K562 (cell line): ENCODE measurements at regions not wholly inside any gene's neighbourhood (a gene's known extent, or its start where the extent isn't known, plus 50 kb on each side); places are given as distances from the start of the nearest gene placed in this dataset.

Source experiments
- ATAC-seq: fragments of 200-7000 bp; cut with Tn5 transposase; 3 replicates; pipeline ENCODE4 v1.9.1; 2020; ENCODE audit warnings: moderate library complexity
- BruUV-seq: library from RNA; stranded (reverse); fragments of 400-500 nt; replicated peaks from 2 replicates; lab custom pipeline; 2021; lab: Mats Ljungman, UMichigan
- CTCF ChIA-PET: fragments of 300-600 bp; formaldehyde crosslinking; extraction: SDS; loops from one replicate; lab custom pipeline; 2021; ENCODE audit warnings: low intra/inter-chr PET ratio; lab: Yijun Ruan, JAX
- POLR2A ChIA-PET: fragments of 300-600, 350-650 bp; sonication (Branson Sonifier 250); formaldehyde crosslinking; extraction: SDS; loops from one replicate; lab custom pipeline; 2021; ENCODE audit warnings: antibody characterized with exemption, inconsistent platforms; lab: Yijun Ruan, JAX
- DNase-seq, 4 experiments: peaks; one replicate each; pipeline versions ENCODE4 v3.0.0 to v3.0.0-alpha.2; 2011 to 2018; ENCODE audit warnings: low spot score in 3 of 4, mixed read lengths in 3 of 4; ENCODE audit errors: extremely low read depth in 1 of 4
- FAIRE-seq: peaks from 2 replicates; lab custom pipeline; 2011; peaks lifted over from hg19 to GRCh38; lab: Jason Lieb, UNC
- H2AFZ ChIP-seq: 2 replicates; pipeline ENCODE4 v1.6.0; 2011; ENCODE audit warnings: low read depth, low read length, control low read depth, inconsistent platforms
- H3K27ac ChIP-seq: fragments of 200-600 bp; 3 replicates; pipeline ENCODE4 v1.8.0; 2011; ENCODE audit warnings: low read depth, mild to moderate bottlenecking, control low read depth, inconsistent platforms, low read length, moderate library complexity, mixed read lengths; ENCODE audit errors: extremely low read depth
- H3K27me3 ChIP-seq, 2 experiments: fragments of 300-600 bp in 1 of 2; 2 replicates in 1 of 2; 3 replicates in 1 of 2; pipeline versions ENCODE4 v1.6.0 to v1.8.0; 2011; ENCODE audit warnings: inconsistent platforms in 2 of 2, low read length in 2 of 2, mild to moderate bottlenecking in 1 of 2, mixed read lengths in 1 of 2, moderate library complexity in 1 of 2; ENCODE audit not compliant: control insufficient read depth in 2 of 2, insufficient read depth in 2 of 2
- H3K36me3 ChIP-seq: fragments of 300-600 bp; 3 replicates; pipeline ENCODE4 v1.8.0; 2011; ENCODE audit warnings: mild to moderate bottlenecking, low read length, inconsistent platforms; ENCODE audit not compliant: control insufficient read depth, insufficient read depth
- H3K4me1 ChIP-seq, 2 experiments: fragments of 200-600 bp in 1 of 2; replicated peaks in 1 of 2; 2 replicates in 1 of 2; 3 replicates in 1 of 2; pipeline versions ENCODE4 v1.5.1 to v1.8.0; 2011; ENCODE audit warnings: inconsistent platforms in 2 of 2, low read length in 2 of 2, mild to moderate bottlenecking in 1 of 2, mixed read lengths in 1 of 2, moderate library complexity in 1 of 2; ENCODE audit not compliant: control insufficient read depth in 2 of 2, insufficient read depth in 2 of 2
- H3K4me2 ChIP-seq: 2 replicates; pipeline ENCODE4 v1.6.1; 2011; ENCODE audit warnings: low read length, control low read depth, inconsistent platforms, mixed read lengths; ENCODE audit not compliant: insufficient read depth
- H3K4me3 ChIP-seq: fragments of 200-600 bp; sonication (generic), shearing (Covaris generic); 2 replicates; pipeline ENCODE4 v1.5.1; 2016; ENCODE audit warnings: control low read depth, inconsistent platforms
- H3K79me2 ChIP-seq: fragments of 200-600 bp; 3 replicates; pipeline ENCODE4 v1.8.0; 2011; ENCODE audit warnings: low read length, inconsistent platforms; ENCODE audit not compliant: control insufficient read depth, insufficient read depth
- H3K9ac ChIP-seq, 2 experiments: 2 replicates each; pipeline versions ENCODE4 v1.6.0 to v1.6.1; 2011; ENCODE audit warnings: low read depth in 2 of 2, low read length in 2 of 2, control low read depth in 1 of 2, inconsistent platforms in 1 of 2, mild to moderate bottlenecking in 1 of 2, mixed read lengths in 1 of 2; ENCODE audit not compliant: insufficient read depth in 1 of 2
- H3K9me1 ChIP-seq: one replicate; pipeline ENCODE4 v1.6.0; 2011; ENCODE audit warnings: inconsistent platforms, mild to moderate bottlenecking, low read length, moderate library complexity; ENCODE audit not compliant: control insufficient read depth, insufficient read depth
- H3K9me3 ChIP-seq: replicated peaks from 2 replicates; pipeline ENCODE4 v1.5.1; 2011; ENCODE audit warnings: low read depth, low read length, inconsistent platforms; ENCODE audit not compliant: control insufficient read depth, insufficient read depth
- H4K20me1 ChIP-seq: replicated peaks from 2 replicates; pipeline ENCODE4 v1.6.1; 2011; ENCODE audit warnings: low read length, inconsistent platforms, mixed read lengths; ENCODE audit not compliant: control insufficient read depth, insufficient read depth
- EHMT2 ChIP-seq: fragments of 450-650 bp; IDR thresholded peaks from 2 replicates; pipeline ENCODE4 v1.6.1; 2018; ENCODE audit warnings: antibody characterized with exemption
- EZH2 ChIP-seq: IDR thresholded peaks from 2 replicates; pipeline ENCODE4 v1.6.1; 2012; ENCODE audit warnings: low read depth, mild to moderate bottlenecking, inconsistent platforms, low read length, borderline replicate concordance
- RAD21 ChIP-seq, 2 experiments: fragments of 250-450 bp in 1 of 2; fragments of 450-650 bp in 1 of 2; sonication (Bioruptor Pico) in 1 of 2; formaldehyde crosslinking in 1 of 2; IDR thresholded peaks in 1 of 2; conservative IDR thresholded peaks in 1 of 2; 2 replicates each; pipeline versions ENCODE4 v1.4.0 to v1.8.0; 2020 to 2022; ENCODE audit warnings: mild to moderate bottlenecking in 2 of 2, moderate library complexity in 1 of 2
- ZBTB17 ChIP-seq: fragments of 450-650 bp; formaldehyde crosslinking; IDR thresholded peaks from 2 replicates; pipeline ENCODE4 v1.4.0; 2020; ENCODE audit warnings: mild to moderate bottlenecking
- ZC3H11A ChIP-seq: IDR thresholded peaks from 2 replicates; pipeline ENCODE4 v1.6.1; 2012; ENCODE audit warnings: low read depth, low read length, improper control_type of control experiment
- ZNF140 ChIP-seq: fragments of 250-450 bp; sonication (Bioruptor Pico); IDR thresholded peaks from 2 replicates; pipeline ENCODE4 v1.8.0; 2021; ENCODE audit warnings: moderate library complexity, mild to moderate bottlenecking, inconsistent platforms
- ZNF311 ChIP-seq: fragments of 250-450 bp; sonication (Bioruptor Pico); IDR thresholded peaks from 2 replicates; pipeline ENCODE4 v1.4.0; 2020; ENCODE audit warnings: mild to moderate bottlenecking, moderate library complexity
- ZNF384 ChIP-seq: IDR thresholded peaks from 2 replicates; pipeline ENCODE4 v1.6.1; 2012; ENCODE audit warnings: low read depth, low read length, improper control_type of control experiment
- ZNF668 ChIP-seq: fragments of 250-450 bp; sonication (Bioruptor Pico); IDR thresholded peaks from 2 replicates; pipeline ENCODE4 v1.8.0; 2022; ENCODE audit warnings: mild to moderate bottlenecking, inconsistent platforms
- ZNF699 ChIP-seq: fragments of 250-450 bp; sonication (Bioruptor Pico); IDR thresholded peaks from 2 replicates; pipeline ENCODE4 v1.8.0; 2021; ENCODE audit warnings: mild to moderate bottlenecking, moderate library complexity; ENCODE audit not compliant: insufficient replicate concordance
- WGBS: fragments of 100-300 bp; shearing (Covaris generic); methylation state at CpG from one replicate; pipeline ENCODE4 v1.1.6; 2016; ENCODE audit warnings: low coverage, mixed read lengths; ENCODE audit not compliant: insufficient coverage; ENCODE audit errors: missing lambda C conversion rate; 5-methylcytosine and 5-hydroxymethylcytosine counted together
- in situ Hi-C: fragments of 300-500 bp; cut with MboI; formaldehyde crosslinking; loops from 4 replicates; pipeline ENCODE4 v1.15.0; 2018; ENCODE audit warnings: inconsistent platforms, mixed read lengths
- intact Hi-C: fragments of 100-400 bp; cut with micrococcal nuclease; formaldehyde crosslinking; loops from 2 replicates; pipeline ENCODE4 v1.14.2; 2022
- TF ChIP-seq, protein P1 (sequence below): sonication (generic); formaldehyde crosslinking; IDR thresholded peaks from 2 replicates; pipeline ENCODE4 v1.8.0; 2022; ENCODE audit warnings: mild to moderate bottlenecking, missing genetic modification reagents
- TF ChIP-seq, protein P2 (sequence below): sonication (generic); IDR thresholded peaks from 2 replicates; pipeline ENCODE4 v1.6.1; 2016
- TF ChIP-seq, protein P3 (sequence below): fragments of 450-650 bp; formaldehyde crosslinking; IDR thresholded peaks from 2 replicates; pipeline ENCODE4 v1.4.0; 2022; ENCODE audit warnings: mild to moderate bottlenecking, moderate library complexity

DNA sequence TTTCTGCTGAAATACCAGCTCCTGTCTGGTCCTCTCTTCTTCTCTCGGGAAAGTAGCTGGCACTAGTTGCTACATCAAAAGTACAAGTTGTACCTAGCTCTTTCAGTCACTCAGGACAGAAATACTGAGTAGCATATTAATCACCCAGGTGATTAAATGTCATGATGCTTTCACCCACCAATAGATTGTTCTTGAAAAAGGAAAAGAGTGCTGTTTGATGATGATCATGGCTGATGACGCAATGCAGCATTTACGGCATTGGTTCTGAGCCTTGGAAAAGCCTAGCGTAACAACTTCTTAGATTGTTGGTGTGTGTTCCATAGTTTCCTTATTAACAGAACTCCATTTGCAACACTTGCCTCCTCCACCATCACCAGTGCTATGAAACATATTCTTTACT, 190.7 kb downstream of the CDH7 start:
- Histone ChIP-seq H3K27ac (no peak overlapping the region), H2AFZ (no peak overlapping the region), H3K9ac (no peak overlapping the region), H3K4me3 (no peak overlapping the region), H3K36me3 (no peaks in the 10 kb centered on the region), H3K4me1 (no peaks in the 10 kb centered on the region), H4K20me1 (no peaks in the 10 kb centered on the region), H3K79me2 (no peaks in the 10 kb centered on the region), H3K4me2 (no peak overlapping the region), H3K27me3 (no peaks in the 10 kb centered on the region), H3K9me1 (no peaks in the 10 kb centered on the region), H3K9me3 (no peaks in the 10 kb centered on the region)
- no TSS peak for BruUV-seq
- FAIRE-seq (no peak), DNase-seq (no peak), ATAC-seq (no peak)
- ChIA-PET CTCF (no interaction called here), POLR2A (interaction anchor here (0.6 kb wide), 1 partner anchor 1807 kb away, joined by 3 read pairs; no protein-coding TSS in a partner anchor)
- in situ Hi-C loops: no loop called here
- TF ChIP-seq RAD21 (CRISPR knock-in tag; conservative IDR thresholded peaks at IDR 0.05 in 1 of 2, IDR thresholded peaks at IDR 0.05 in 1 of 2): no peak
- TF ChIP-seq EZH2: no peak
- TF ChIP-seq, protein P1, sequence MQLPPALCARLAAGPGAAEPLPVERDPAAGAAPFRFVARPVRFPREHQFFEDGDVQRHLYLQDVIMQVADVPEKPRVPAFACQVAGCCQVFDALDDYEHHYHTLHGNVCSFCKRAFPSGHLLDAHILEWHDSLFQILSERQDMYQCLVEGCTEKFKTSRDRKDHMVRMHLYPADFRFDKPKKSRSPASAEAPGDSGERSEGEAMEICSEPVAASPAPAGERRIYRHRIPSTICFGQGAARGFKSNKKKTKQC (CRISPR knock-in tag): no peak
- no peak for TF ChIP-seq ZNF668 (CRISPR knock-in tag)
- TF ChIP-seq, protein P2, sequence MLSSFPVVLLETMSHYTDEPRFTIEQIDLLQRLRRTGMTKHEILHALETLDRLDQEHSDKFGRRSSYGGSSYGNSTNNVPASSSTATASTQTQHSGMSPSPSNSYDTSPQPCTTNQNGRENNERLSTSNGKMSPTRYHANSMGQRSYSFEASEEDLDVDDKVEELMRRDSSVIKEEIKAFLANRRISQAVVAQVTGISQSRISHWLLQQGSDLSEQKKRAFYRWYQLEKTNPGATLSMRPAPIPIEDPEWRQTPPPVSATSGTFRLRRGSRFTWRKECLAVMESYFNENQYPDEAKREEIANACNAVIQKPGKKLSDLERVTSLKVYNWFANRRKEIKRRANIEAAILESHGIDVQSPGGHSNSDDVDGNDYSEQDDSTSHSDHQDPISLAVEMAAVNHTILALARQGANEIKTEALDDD: no peak
- no peak for TF ChIP-seq ZBTB17 (CRISPR knock-in tag)
- TF ChIP-seq ZNF311 (CRISPR knock-in tag): no peak
- TF ChIP-seq ZNF384: no peak
- TF ChIP-seq ZC3H11A: no peak
- no peak for TF ChIP-seq EHMT2
- TF ChIP-seq, protein P3, sequence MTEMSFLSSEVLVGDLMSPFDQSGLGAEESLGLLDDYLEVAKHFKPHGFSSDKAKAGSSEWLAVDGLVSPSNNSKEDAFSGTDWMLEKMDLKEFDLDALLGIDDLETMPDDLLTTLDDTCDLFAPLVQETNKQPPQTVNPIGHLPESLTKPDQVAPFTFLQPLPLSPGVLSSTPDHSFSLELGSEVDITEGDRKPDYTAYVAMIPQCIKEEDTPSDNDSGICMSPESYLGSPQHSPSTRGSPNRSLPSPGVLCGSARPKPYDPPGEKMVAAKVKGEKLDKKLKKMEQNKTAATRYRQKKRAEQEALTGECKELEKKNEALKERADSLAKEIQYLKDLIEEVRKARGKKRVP: no peak
- no peak for TF ChIP-seq ZNF140
- no peak for TF ChIP-seq ZNF699
- 6% methylated on average over 4 of the region's 4 CpGs for WGBS
- intact Hi-C loops: no loop called here
